A172 (cell line): ENCODE measurements at regions not wholly inside any gene's neighbourhood (a gene's known extent, or its start where the extent isn't known, plus 50 kb on each side); places are given as distances from the start of the nearest gene placed in this dataset.
"Not testable (repeated sequence)": the region's sequence is repeated elsewhere in the genome, so short reads cannot be mapped to it uniquely, and the experiment has no call there.

Experiments
- DNase-seq: peaks from one replicate; pipeline ENCODE4 v3.0.0-alpha.2; 2015; ENCODE audit warnings: low spot score

- no peak for DNase-seq
These were observed 468.2 kb downstream of the XYLT1 start for GRCh38 chr16:17002565-17002964.

GRCh38 chr16:17005963-17006362 lies 464.8 kb downstream of the XYLT1 start:
- DNase-seq: not testable (repeated sequence)

- no peak for DNase-seq
These were observed 459.0 kb downstream of the XYLT1 start for GRCh38 chr16:17011712-17012111.

GRCh38 chr16:17013038-17013437 lies 457.7 kb downstream of the XYLT1 start:
- DNase-seq: no peak

GRCh38 chr16:17014484-17015121 lies 456.2 kb downstream of the XYLT1 start:
- DNase-seq: no peak

- DNase-seq: no peak
These were observed 455.1 kb downstream of the XYLT1 start for GRCh38 chr16:17015702-17016101.

GRCh38 chr16:17017442-17017841 lies 453.3 kb downstream of the XYLT1 start:
- DNase-seq: no peak

- no peak for DNase-seq
These were observed 452.2 kb downstream of the XYLT1 start for GRCh38 chr16:17018585-17018939.

GRCh38 chr16:17019366-17019765 lies 451.4 kb downstream of the XYLT1 start:
- no peak for DNase-seq

- DNase-seq: no peak
These were observed 447.2 kb downstream of the XYLT1 start for GRCh38 chr16:17023606-17024005.

- no peak for DNase-seq
These were observed 446.2 kb downstream of the XYLT1 start for GRCh38 chr16:17024514-17024913.

GRCh38 chr16:17026600-17027242 lies 444.0 kb downstream of the XYLT1 start:
- DNase-seq: no peak

- no peak for DNase-seq
These were observed 443.2 kb downstream of the XYLT1 start for GRCh38 chr16:17027488-17028129.

- no peak for DNase-seq
These were observed 441.0 kb downstream of the XYLT1 start for GRCh38 chr16:17029602-17030350.

GRCh38 chr16:17031484-17032268 lies 439.1 kb downstream of the XYLT1 start:
- no peak for DNase-seq

- no peak for DNase-seq
These were observed 438.4 kb downstream of the XYLT1 start for GRCh38 chr16:17032332-17032731.

- no peak for DNase-seq
These were observed 436.1 kb downstream of the XYLT1 start for GRCh38 chr16:17034477-17035252.

- DNase-seq: no peak
These were observed 433.3 kb downstream of the XYLT1 start for GRCh38 chr16:17037499-17037898.

GRCh38 chr16:17038415-17038814 lies 432.3 kb downstream of the XYLT1 start:
- DNase-seq: no peak

- DNase-seq: not testable (repeated sequence)
These were observed 421.7 kb downstream of the XYLT1 start for GRCh38 chr16:17049109-17049508.

- no peak for DNase-seq
These were observed 420.3 kb downstream of the XYLT1 start for GRCh38 chr16:17050468-17050867.
